Duodenal mucosa (tissue), 2 donors: ENCODE measurements at regions not wholly inside any gene's neighbourhood (a gene's known extent, or its start where the extent isn't known, plus 50 kb on each side); places are given as distances from the start of the nearest gene placed in this dataset.

ENCODE experiments used
- H3K27ac ChIP-seq: one replicate; pipeline ENCODE4 v1.7.0; 2013; ENCODE audit warnings: low read depth, low read length
- H3K27me3 ChIP-seq, 2 donors: one replicate each; pipeline ENCODE4 v1.7.0; 2013; ENCODE audit warnings: low read length in 2 of 2, control low read depth in 1 of 2; ENCODE audit not compliant: insufficient read depth in 2 of 2, control insufficient read depth in 1 of 2
- H3K36me3 ChIP-seq, 2 donors: one replicate each; pipeline ENCODE4 v1.7.0; 2013; ENCODE audit warnings: low read length in 2 of 2, control low read depth in 1 of 2; ENCODE audit not compliant: insufficient read depth in 2 of 2, control insufficient read depth in 1 of 2
- H3K4me1 ChIP-seq, 2 donors: one replicate each; pipeline ENCODE4 v1.7.0; 2013; ENCODE audit warnings: low read length in 2 of 2, control low read depth in 1 of 2; ENCODE audit not compliant: insufficient read depth in 2 of 2, control insufficient read depth in 1 of 2
- H3K4me3 ChIP-seq, 2 donors: one replicate each; pipeline ENCODE4 v1.7.0; 2013; ENCODE audit warnings: low read length in 2 of 2, low read depth in 1 of 2
- H3K9ac ChIP-seq, 2 donors: one replicate each; pipeline ENCODE4 v1.7.0; 2013; ENCODE audit warnings: low read length in 2 of 2, low read depth in 1 of 2
- H3K9me3 ChIP-seq, 2 donors: one replicate each; pipeline ENCODE4 v1.7.0; 2013; ENCODE audit warnings: low read length in 2 of 2, control low read depth in 1 of 2; ENCODE audit not compliant: control insufficient read depth in 1 of 2

DNA sequence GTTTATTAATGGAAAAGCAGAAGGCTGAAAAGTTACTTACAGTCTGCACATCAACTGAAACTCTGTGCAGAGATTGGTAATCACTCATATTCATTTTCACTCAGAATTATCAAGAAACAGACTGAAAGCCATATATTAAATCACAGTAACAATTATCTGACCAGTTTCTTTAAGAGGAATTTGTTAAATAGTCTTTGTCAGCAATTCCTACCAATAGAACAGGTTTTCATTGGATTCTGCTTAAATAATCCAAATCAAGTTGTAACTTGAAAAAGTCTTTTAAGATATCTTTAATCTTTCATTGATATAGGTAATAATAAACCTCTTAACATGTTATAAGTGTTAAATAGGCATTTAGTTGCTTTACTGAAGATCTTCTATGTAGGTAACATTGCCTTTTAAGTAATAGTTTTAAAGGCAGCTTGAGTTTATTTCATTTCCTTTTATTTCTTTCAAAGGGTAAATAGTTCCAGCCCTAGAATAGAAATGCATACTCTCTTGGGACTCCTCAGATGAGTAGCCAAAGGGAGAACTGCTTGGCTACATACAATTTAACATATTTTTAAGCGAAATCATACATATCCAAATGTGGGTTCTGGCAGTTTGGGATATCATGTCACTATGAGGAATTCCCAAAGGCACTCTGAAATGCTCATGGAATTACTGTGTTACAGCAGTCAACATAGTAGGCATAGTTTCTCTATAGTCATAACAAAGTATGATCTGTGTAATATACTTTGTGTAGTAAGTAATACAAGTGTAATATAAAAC is 326.0 kb upstream of the SPRY2 start:
- Histone ChIP-seq H3K27me3 (no peaks in the 10 kb centered on the region), H3K27ac (no peak overlapping the region), H3K9ac (no peak overlapping the region), H3K4me1 (no peaks in the 10 kb centered on the region), H3K36me3 (no peaks in the 10 kb centered on the region), H3K9me3 (peaks cover 0 to 3% of the 10 kb centered on the region in 2 donors), H3K4me3 (no peak overlapping the region)

DNA sequence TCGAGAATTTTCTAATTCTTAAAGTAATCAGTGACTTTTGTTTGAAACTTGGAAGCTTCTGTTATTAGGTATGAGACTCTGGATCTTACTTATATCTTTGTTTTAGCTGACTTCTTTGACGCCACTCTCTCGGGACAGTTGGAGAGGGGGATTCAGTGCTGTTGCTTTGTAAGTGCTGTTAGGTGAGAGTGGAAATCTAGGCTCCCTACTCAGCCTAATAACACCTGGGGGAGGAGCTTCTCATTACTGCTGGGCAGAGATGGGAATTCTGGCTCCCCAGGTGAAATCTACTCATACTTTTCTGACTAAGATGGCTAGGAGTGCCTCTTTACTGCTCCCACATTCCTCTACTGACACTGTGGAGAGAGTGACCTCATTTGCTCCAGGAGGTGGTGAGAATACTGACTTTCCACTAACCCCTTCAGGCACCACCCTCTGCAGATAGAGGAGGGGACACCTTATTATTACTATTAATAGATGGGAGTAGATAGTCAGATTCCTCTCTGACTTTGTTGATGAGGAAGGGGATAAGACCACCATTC is 324.9 kb upstream of the SPRY2 start:
- H3K27me3 ChIP-seq, result no peaks in the 10 kb centered on the region
- H3K4me3 ChIP-seq, result no peak overlapping the region
- no peaks in the 10 kb centered on the region for H3K4me1 ChIP-seq
- H3K27ac ChIP-seq, result no peak overlapping the region
- H3K9me3 ChIP-seq, result no peaks in the 10 kb centered on the region
- H3K36me3 ChIP-seq, result no peaks in the 10 kb centered on the region
- H3K9ac ChIP-seq, result no peak overlapping the region

DNA sequence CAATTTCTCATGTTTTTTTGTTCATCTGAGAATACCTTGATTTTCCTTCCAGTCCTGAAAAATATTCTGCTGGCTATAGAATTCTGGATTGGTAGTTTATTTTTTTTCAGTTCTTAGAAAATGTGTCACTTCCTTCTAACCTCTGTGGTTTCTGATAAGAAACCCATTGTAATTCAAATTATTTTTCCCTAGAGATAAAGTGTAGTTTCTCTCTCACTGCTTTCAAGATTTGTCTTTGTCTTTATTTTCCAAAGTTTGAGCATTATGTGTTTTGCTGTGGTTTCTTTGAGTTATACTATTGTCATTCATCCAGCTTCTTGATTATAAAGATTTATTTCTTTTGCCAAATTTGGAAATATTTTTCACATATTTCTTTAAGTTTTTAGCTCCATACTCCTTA is 324.0 kb upstream of the SPRY2 start:
- Histone ChIP-seq H3K9ac (no peak overlapping the region), H3K27ac (no peak overlapping the region), H3K4me3 (no peak overlapping the region)

GRCh38 chr13:80663788-80664187 is 322.9 kb upstream of the SPRY2 start:
- Histone ChIP-seq H3K36me3 (no peaks in the 10 kb centered on the region), H3K27me3 (no peaks in the 10 kb centered on the region), H3K9ac (no peak overlapping the region), H3K4me1 (no peaks in the 10 kb centered on the region), H3K27ac (no peak overlapping the region), H3K9me3 (no peaks in the 10 kb centered on the region), H3K4me3 (no peak overlapping the region)

More for the DNA sequence above, 324.0 kb upstream of the SPRY2 start:
- H3K36me3 ChIP-seq, result no peaks in the 10 kb centered on the region
- H3K4me1 ChIP-seq, result no peaks in the 10 kb centered on the region
- no peaks in the 10 kb centered on the region for H3K9me3 ChIP-seq
- no peaks in the 10 kb centered on the region for H3K27me3 ChIP-seq

GRCh38 chr13:80658705-80659104 is 317.8 kb upstream of the SPRY2 start:
- H3K36me3 ChIP-seq, result no peaks in the 10 kb centered on the region
- H3K9me3 ChIP-seq, result no peaks in the 10 kb centered on the region
- H3K4me3 ChIP-seq, result no peak overlapping the region
- H3K4me1 ChIP-seq, result no peaks in the 10 kb centered on the region
- no peaks in the 10 kb centered on the region for H3K27me3 ChIP-seq
- no peak overlapping the region for H3K27ac ChIP-seq
- no peak overlapping the region for H3K9ac ChIP-seq

DNA sequence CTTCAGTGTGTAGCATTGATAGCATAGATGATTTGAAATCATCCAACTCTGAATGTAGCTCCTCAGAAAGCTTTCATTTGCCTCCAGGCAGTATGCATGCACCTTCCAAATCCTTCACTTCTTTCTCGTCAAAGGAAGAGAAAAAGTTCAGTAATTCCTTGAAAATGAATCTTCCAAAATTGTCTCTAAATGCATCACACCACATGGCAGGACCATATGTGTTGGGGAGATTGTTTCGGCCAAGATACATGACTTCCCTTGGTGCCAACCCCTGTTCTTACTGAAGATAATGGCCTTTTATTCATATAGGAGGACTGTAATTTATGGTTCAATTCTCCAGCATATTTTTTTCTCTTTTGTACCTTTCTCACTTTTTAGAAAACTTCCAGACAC is 315.6 kb upstream of the SPRY2 start:
- no peaks in the 10 kb centered on the region for H3K9me3 ChIP-seq
- no peaks in the 10 kb centered on the region for H3K27me3 ChIP-seq
- H3K27ac ChIP-seq, result no peak overlapping the region
- H3K36me3 ChIP-seq, result no peaks in the 10 kb centered on the region
- H3K4me1 ChIP-seq, result no peaks in the 10 kb centered on the region
- no peak overlapping the region for H3K9ac ChIP-seq
- H3K4me3 ChIP-seq, result no peak overlapping the region

GRCh38 chr13:80655778-80656511 is 315.0 kb upstream of the SPRY2 start:
- Histone ChIP-seq H3K9me3 (no peaks in the 10 kb centered on the region), H3K4me1 (no peaks in the 10 kb centered on the region), H3K9ac (no peak overlapping the region), H3K27me3 (no peaks in the 10 kb centered on the region), H3K36me3 (no peaks in the 10 kb centered on the region), H3K27ac (no peak overlapping the region), H3K4me3 (no peak overlapping the region)

DNA sequence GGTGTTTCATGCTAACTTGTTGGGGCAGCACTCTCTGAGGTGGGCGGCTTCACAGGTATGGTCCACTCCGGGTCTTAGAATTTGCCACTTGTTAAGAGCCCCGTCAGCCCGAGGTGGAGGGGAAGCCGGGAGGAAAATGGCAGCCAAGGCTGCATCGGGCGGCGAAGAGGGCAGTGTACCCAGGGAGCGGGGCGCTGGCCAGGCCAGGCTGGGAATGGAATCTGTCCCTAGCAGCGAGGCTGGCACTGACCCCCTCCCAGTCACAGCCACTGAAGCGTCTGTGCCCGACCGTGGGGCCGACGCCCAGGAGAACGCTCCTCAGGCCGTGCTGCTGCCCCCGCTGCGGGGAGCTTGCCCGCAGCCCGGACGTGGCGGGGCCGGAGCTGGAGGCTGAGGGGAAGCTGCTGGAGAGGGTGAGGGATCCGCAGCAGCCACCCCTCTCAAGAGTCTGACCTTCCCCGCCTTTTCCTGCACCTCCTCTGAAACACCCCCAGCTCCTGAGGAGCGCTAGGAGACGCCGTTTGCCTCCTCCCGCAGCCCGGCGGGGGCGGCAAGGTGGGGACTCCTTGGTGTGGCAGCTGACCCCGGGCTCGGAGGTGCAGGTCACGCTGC is 313.8 kb upstream of the SPRY2 start:
- Histone ChIP-seq H3K27ac (no peak overlapping the region), H3K9ac (no peak overlapping the region), H3K4me3 (no peak overlapping the region)

DNA sequence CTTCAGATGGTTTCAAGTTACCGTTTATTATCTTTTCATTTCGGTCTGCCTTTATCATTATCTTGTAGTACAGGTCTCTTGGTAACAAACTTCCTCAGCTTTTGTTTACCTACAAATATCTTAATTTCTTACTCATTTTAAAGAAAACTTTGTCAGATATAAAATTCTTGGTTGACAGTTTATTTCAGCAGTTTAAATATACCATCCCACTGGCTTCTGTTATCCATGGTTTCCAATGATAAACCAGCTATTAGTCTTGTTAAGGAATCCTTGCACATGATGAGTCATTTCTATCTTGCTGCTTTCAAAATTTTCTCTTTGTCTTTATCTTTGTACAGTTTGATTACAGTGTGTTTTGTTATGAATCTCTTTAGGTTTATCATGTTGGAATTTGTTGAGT is 308.3 kb upstream of the SPRY2 start:
- Histone ChIP-seq H3K9ac (no peak overlapping the region), H3K4me1 (no peaks in the 10 kb centered on the region), H3K9me3 (no peaks in the 10 kb centered on the region), H3K27me3 (no peaks in the 10 kb centered on the region), H3K27ac (no peak overlapping the region), H3K36me3 (no peaks in the 10 kb centered on the region), H3K4me3 (no peak overlapping the region)

More for the DNA sequence above, 313.8 kb upstream of the SPRY2 start:
- Histone ChIP-seq H3K36me3 (no peaks in the 10 kb centered on the region), H3K9me3 (no peaks in the 10 kb centered on the region), H3K27me3 (no peaks in the 10 kb centered on the region), H3K4me1 (no peaks in the 10 kb centered on the region)

DNA sequence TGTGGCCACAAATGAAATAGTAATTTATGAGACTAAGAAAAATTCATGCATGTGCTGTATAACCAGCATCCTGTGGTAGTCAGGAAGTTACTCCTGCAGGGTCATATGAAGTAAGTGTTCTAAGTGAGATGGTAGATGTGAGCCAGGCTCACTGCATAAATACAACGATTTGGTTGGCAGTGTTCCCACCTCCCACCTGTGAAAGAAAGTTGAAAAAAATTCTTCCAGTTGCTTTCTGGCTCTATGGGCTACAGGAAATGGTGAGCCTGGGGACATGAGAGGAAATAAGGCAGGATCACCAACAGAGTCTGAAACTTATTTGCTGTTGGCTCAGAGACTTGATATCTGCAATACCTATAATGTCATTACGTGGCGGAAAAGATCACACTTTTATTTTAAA is 301.7 kb upstream of the SPRY2 start:
- H3K4me3 ChIP-seq, result no peak overlapping the region
- no peaks in the 10 kb centered on the region for H3K27me3 ChIP-seq
- H3K4me1 ChIP-seq, result no peaks in the 10 kb centered on the region
- H3K9me3 ChIP-seq, result no peaks in the 10 kb centered on the region
- no peak overlapping the region for H3K9ac ChIP-seq
- no peak overlapping the region for H3K27ac ChIP-seq
- no peaks in the 10 kb centered on the region for H3K36me3 ChIP-seq
